ENCODE measurements at regions not wholly inside any gene's neighbourhood (a gene's known extent, or its start where the extent isn't known, plus 50 kb on each side); places are given as distances from the start of the nearest gene placed in this dataset.

DNA sequence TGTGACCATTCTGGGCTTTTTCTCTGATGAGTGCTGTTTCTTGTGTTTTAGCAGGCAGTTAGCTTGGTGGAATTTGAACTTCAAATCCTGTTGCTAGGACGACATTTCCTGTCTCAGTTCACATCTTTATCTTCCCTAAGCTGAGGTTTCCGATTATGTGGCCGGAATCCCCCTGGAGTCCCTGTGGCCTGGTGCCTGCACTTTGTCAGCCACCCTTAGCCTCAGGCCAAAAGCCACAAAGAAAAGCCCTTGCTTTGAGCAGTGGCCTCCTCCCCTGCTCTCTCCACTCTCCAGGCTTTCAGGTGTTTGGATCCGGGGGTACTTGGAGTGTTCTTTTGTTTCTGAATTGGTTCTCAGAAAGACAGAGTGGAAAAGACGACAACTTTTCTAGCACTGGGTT, 59.9 kb upstream of the PMEPA1 start:
- Histone ChIP-seq H3K36me3 (no peaks in the 10 kb centered on the region), H3K27ac (no peak overlapping the region), H3K4me3 (no peak overlapping the region), H3K4me1 (no peaks in the 10 kb centered on the region), H3K9me3 (peaks cover 0 to 5% of the 10 kb centered on the region in 2 donors), H3K27me3 (no peaks in the 10 kb centered on the region)
- intact Hi-C loops (cut with DNase I) = no loop called here
- no peak for DNase-seq (ENCODE audit: low spot score in 2 of 2)
- TF ChIP-seq, protein P1, sequence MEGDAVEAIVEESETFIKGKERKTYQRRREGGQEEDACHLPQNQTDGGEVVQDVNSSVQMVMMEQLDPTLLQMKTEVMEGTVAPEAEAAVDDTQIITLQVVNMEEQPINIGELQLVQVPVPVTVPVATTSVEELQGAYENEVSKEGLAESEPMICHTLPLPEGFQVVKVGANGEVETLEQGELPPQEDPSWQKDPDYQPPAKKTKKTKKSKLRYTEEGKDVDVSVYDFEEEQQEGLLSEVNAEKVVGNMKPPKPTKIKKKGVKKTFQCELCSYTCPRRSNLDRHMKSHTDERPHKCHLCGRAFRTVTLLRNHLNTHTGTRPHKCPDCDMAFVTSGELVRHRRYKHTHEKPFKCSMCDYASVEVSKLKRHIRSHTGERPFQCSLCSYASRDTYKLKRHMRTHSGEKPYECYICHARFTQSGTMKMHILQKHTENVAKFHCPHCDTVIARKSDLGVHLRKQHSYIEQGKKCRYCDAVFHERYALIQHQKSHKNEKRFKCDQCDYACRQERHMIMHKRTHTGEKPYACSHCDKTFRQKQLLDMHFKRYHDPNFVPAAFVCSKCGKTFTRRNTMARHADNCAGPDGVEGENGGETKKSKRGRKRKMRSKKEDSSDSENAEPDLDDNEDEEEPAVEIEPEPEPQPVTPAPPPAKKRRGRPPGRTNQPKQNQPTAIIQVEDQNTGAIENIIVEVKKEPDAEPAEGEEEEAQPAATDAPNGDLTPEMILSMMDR (IDR thresholded peaks at IDR 0.05) = no peak

DNA sequence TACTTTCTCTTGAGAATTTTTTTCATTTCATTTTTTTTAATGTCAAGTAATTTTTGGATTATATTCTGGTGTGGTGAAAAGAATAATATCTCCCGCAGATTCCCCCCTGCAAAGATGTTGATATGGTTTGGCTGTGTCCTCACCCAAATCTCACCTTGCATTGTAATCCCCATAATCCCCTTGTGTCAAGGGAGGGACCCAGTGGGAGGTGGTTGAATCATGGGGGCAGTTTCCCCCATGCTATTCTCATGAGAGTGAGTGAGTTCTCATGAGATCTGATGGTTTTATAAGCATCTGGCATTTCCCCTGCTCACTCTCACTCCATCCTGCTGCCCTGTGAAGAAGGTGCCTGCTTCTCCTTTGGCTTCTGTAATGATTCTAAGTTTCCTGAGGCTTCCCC, 58.7 kb upstream of the PMEPA1 start:
- Histone ChIP-seq H3K4me1 (no peaks in the 10 kb centered on the region), H3K9me3 (peaks cover 0 to 12% of the 10 kb centered on the region in 2 donors), H3K4me3 (no peak overlapping the region), H3K36me3 (no peaks in the 10 kb centered on the region), H3K27ac (no peak overlapping the region), H3K27me3 (no peaks in the 10 kb centered on the region)
- intact Hi-C loops (cut with DNase I) = no loop called here
- TF ChIP-seq, protein P1 (IDR thresholded peaks at IDR 0.05) = no peak
- no peak for DNase-seq (ENCODE audit: low spot score in 2 of 2)

DNA sequence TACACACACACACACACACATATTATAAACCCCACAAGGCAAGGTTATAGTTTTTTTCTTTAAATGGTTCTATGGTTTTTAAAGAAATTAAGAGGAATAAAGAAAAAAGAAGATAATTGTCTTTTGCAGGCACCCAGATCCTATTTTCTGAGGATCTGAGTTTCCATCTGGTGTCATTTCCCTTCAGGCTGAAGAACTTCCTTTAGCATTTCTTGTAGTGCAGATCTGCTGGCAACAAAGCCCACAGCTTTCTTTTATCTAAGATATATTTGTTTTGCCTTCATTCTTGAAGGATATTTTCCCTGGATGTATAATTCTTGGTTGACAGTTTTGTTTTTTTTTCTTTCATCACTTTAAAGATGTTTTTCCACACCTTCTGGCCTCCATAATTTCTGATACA, 57.6 kb upstream of the PMEPA1 start:
- H3K36me3 ChIP-seq = no peaks in the 10 kb centered on the region
- no peak overlapping the region for H3K4me3 ChIP-seq
- no peak for DNase-seq (ENCODE audit: low spot score in 2 of 2)
- intact Hi-C loops (cut with DNase I) = no loop called here
- no peak overlapping the region for H3K27ac ChIP-seq
- TF ChIP-seq, protein P1 (IDR thresholded peaks at IDR 0.05) = no peak
- H3K9me3 ChIP-seq = peaks cover 0 to 12% of the 10 kb centered on the region in 2 donors
- H3K27me3 ChIP-seq = no peaks in the 10 kb centered on the region
- H3K4me1 ChIP-seq = no peaks in the 10 kb centered on the region

DNA sequence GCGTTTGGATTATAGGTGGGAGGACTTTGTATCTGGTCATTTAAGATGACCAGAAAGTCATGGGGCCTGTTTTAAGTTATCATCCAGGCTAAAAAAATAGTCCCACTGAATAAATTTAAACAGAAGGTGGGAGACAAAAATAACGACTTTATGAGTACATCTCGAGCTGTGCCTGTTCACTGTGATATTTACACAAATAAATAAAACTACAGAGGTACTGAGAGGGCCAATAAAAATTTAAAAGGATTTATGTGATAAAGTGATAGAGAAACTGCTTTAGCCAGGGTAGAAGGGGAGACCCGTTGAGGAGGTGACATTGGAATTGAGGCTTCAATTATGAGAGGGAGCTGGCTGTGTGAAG, 53.4 kb upstream of the PMEPA1 start:
- intact Hi-C loops (cut with DNase I) = no loop called here
- Histone ChIP-seq H3K27me3 (no peaks in the 10 kb centered on the region), H3K36me3 (no peaks in the 10 kb centered on the region), H3K27ac (no peak overlapping the region), H3K9me3 (peaks cover 0 to 12% of the 10 kb centered on the region in 2 donors), H3K4me1 (no peaks in the 10 kb centered on the region), H3K4me3 (no peak overlapping the region)
- TF ChIP-seq, protein P1 (IDR thresholded peaks at IDR 0.05) = no peak
- no peak for DNase-seq (ENCODE audit: low spot score in 2 of 2)

DNA sequence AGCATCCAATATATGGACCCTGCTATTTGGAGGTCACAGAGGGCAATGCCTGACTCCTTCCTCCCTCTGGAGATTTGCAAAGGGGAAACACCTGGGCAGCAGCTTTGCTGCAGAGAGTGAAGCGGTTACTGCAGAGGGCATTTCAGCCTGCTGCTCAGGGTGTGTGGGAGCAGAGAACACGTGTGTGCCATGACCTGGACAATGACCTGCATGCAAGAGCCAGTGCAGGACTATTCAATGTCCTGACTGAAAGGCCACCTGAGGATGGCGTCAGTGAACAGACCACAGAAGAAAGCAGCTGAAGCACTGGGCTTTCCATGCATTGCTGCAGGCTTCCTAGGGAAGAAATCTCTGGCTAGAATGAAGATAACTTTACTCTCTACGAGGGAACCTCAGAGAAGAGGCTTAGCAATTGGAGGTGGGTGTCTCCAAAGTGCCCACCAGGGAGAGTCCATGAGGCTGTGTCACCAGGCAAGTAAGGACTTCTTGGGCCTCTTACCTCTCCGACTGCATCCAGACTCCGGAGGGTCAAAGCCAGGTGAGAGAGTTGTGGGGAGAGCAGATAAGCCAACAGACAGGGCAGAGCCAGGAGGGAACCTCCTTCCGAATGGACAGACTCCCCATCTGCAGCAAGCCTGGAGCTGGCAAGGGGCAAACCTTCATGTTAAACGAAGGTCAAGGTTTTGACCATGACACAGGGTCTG, 52.9 kb upstream of the PMEPA1 start:
- peak in 1 of 2 donors; percentile 11 for DNase-seq (ENCODE audit: low spot score in 2 of 2)
- TF ChIP-seq, protein P1 (IDR thresholded peaks at IDR 0.05) = no peak
- intact Hi-C loops (cut with DNase I) = no loop called here
- Histone ChIP-seq H3K27me3 (no peaks in the 10 kb centered on the region), H3K4me3 (no peak overlapping the region), H3K27ac (no peak overlapping the region), H3K36me3 (no peaks in the 10 kb centered on the region), H3K4me1 (no peaks in the 10 kb centered on the region), H3K9me3 (peaks cover 0 to 12% of the 10 kb centered on the region in 2 donors)

DNA sequence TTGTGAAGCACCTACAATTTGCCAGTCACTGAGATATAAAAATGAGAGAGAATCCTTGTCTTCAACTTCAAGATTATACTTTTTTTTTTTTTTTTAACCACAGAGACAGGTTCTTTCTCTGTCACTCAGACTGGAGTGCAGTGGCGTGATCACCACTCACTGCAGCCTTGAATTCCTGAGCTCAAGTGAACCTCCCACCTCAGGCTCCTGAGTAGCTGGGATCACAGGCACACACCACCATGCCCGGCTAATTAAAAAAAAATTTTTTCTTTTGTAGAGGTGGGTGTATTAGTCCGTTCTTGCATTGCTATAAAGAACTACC, 51.6 kb upstream of the PMEPA1 start:
- Histone ChIP-seq H3K4me3 (no peak overlapping the region), H3K36me3 (no peaks in the 10 kb centered on the region), H3K27ac (no peak overlapping the region), H3K27me3 (no peaks in the 10 kb centered on the region), H3K4me1 (no peaks in the 10 kb centered on the region), H3K9me3 (peaks cover 0 to 12% of the 10 kb centered on the region in 2 donors)
- TF ChIP-seq, protein P1 (IDR thresholded peaks at IDR 0.05) = no peak
- no peak for DNase-seq (ENCODE audit: low spot score in 2 of 2)
- intact Hi-C loops (cut with DNase I) = no loop called here

All from ascending aorta (tissue), 2 donors.